Renal cortex interstitium (tissue), 11 donors: ENCODE measurements at regions not wholly inside any gene's neighbourhood (a gene's known extent, or its start where the extent isn't known, plus 50 kb on each side); places are given as distances from the start of the nearest gene placed in this dataset.

ENCODE experiments used
- DNase-seq, 11 donors: peaks; one replicate each; pipeline ENCODE4 v3.0.0-alpha.2; 2013; ENCODE audit warnings: low read depth in 9 of 11, low spot score in 4 of 11; ENCODE audit errors: extremely low read depth in 1 of 11

DNA sequence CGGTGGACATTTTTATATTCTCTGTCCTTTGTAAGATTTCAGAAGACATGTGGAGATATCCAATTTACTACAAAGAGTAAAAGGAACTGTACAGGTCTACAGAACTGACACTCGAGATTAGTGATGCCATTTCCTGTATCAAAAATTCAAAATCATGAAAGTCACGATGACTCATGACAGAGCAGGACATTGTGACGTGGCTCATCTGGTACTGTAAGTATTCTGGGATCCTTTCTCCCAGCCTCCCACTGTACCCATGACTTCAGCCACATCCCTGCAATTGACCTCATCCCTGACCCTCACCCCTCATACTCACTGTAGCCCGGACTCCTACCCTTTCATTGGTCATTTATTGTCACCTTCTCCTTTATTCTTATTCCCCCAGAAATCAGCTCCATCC, 736.5 kb downstream of the EPHA4 start:
- DNase-seq = no peak

DNA sequence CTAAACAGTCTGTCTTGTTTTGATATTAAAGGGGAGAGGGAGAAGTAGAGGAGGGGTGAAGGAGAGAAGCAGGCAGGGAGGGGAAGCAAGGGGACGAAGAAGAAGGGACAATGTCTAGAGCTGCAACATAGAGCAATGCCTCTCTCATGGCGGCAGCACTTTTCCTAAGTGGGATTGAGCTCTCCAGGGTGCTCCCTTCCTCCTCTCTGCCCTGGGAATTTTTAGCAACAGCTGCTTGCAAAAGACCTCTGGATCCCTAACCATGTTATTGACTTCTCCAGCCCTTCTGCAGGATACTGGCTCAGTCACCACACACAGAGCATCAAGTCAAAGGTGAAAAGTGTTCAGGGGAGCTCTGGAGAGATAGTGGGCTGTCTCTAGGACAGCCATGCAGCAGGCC, 734.9 kb downstream of the EPHA4 start:
- no peak for DNase-seq

DNA sequence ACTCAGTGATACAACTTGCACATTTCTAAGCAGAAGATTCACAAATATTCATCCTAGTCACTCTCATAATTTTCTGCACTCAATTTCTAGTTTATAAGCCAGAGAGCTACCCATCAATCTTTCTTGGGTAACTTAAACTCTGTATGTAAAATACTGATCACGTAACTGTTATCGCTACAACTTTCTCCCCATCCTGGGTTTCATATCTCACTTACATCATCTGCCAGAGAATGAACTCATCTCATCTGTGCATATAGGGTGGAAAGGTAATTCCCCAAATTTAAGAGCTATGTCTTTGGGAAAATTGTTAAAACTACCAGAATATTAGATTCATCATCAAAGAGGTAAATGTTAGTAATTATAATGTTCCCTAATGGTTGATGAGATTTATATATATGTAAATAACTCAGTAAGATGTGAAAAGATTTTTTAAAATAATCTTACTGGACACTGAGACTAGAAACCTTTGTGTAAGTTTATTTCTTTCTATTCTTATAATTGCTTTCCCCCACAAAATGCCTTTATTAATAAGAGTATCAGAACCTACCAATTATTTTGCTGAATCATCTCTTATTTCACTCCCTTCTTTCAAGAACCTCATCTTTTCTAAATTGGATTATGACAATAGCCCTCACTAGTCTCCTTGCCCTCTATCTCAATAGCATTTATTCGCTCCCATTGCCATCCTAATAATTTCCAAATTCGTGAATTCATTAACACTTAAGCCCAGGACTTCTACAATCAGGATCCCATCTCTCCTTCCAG, 729.0 kb downstream of the EPHA4 start:
- no peak for DNase-seq

GRCh38 chr2:220845766-220846273, 726.3 kb downstream of the EPHA4 start:
- no peak for DNase-seq

DNA sequence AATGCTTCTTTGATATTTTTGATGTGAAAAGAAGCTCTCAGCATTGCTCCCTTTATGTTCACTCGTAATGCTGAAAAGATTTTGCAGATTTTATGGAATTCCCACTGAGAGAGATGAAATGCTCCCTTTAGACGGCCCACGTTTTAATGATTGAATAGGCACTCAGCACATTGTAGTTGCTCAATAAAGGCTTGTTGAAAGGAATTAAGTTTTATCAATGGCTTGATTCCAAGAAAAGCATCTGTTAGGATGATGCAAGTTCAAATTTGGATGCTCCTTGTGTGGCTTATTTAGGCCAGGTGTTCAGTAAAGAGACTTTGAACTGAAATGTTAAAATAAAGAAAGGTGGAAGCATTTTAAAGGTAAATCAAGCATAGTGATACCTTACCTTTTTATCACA, 725.1 kb downstream of the EPHA4 start:
- no peak for DNase-seq

GRCh38 chr2:220847589-220847988, 724.5 kb downstream of the EPHA4 start:
- peak in 1 of 11 donors; percentile 13 for DNase-seq

DNA sequence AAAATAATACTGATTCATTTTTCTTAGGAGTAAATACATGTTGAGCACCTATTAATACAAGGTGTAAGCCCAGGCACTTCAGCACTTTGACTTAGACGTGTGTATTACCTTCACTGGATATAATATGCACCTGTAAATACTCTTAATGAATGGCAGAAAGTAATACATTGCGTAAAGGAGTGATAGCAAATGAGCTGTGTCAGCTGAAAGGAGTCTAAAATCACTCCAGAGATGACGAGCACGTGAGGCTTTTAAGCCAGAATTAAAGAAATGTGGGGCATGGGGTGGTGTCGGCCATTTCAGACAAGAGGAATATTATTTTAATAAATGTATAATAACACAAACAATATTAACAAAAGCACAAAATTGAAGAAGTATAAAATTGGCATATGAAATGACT, 722.7 kb downstream of the EPHA4 start:
- no peak for DNase-seq

DNA sequence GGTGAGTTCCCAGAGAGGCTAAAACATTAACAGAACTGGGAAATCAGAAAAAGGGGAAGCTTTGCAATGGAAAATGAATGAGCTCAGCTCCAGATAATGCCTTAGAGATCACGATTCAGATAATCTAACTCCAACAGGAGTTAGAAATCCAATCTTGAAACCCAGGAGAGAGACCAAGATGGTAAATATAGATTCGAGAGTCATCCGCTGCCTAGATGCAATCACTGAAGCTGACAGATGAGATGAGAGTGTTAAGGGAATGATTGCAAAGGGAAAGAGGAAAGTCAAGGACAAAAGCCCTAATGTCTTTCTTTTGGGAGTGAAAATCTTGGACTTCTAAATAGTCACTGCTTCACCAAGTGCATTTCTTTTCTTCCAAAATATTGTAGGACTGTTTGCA, 722.0 kb downstream of the EPHA4 start:
- DNase-seq = no peak

DNA sequence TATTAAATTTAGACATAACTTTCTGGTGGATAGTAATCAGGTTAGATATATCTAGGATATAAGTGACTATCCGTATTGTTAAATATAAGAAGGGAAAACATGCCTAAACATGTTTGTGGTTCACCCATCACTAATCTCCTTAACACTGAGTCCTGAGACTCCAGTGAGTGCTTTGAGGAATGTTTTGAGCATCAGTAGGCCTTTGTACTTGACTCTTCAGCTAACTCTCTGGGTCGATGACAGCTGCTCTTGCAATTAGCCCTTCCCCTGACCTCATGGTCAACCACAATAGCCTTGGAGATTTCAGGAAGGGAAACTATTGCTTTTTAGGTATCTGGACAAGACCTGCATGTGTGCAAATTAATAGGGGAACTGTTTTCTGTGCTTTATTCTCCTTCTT, 716.8 kb downstream of the EPHA4 start:
- no peak for DNase-seq

- DNase-seq = no peak
Measured at GRCh38 chr2:220856486-220856885, 715.6 kb downstream of the EPHA4 start.

GRCh38 chr2:220857368-220857767, 714.7 kb downstream of the EPHA4 start:
- no peak for DNase-seq

GRCh38 chr2:220858101-220858500, 714.0 kb downstream of the EPHA4 start:
- DNase-seq = no peak

DNA sequence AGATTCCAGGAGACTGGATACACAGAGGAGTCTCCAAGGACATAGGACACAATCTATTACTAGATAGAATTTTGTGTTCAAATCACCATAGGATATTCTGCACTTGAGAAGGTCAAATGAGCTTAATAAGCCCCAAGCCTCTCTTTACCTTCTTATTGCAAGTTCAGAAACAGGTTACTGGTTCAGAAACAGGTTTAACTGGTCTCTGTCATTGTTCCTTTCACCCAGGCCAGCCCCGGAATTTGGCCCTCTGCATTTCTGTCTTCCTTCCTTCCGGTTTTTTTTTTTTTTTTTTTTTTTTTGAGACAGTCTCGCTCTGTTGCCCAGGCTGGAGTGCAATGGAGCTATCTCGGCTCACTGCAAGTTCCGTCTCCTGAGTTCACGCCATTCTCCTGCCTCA, 700.2 kb downstream of the EPHA4 start:
- no peak for DNase-seq

- no peak for DNase-seq
Measured at GRCh38 chr2:220876080-220876824, 695.9 kb downstream of the EPHA4 start.

GRCh38 chr2:220877491-220877890, 694.6 kb downstream of the EPHA4 start:
- no peak for DNase-seq

GRCh38 chr2:220877897-220878296, 694.2 kb downstream of the EPHA4 start:
- DNase-seq = no peak

DNA sequence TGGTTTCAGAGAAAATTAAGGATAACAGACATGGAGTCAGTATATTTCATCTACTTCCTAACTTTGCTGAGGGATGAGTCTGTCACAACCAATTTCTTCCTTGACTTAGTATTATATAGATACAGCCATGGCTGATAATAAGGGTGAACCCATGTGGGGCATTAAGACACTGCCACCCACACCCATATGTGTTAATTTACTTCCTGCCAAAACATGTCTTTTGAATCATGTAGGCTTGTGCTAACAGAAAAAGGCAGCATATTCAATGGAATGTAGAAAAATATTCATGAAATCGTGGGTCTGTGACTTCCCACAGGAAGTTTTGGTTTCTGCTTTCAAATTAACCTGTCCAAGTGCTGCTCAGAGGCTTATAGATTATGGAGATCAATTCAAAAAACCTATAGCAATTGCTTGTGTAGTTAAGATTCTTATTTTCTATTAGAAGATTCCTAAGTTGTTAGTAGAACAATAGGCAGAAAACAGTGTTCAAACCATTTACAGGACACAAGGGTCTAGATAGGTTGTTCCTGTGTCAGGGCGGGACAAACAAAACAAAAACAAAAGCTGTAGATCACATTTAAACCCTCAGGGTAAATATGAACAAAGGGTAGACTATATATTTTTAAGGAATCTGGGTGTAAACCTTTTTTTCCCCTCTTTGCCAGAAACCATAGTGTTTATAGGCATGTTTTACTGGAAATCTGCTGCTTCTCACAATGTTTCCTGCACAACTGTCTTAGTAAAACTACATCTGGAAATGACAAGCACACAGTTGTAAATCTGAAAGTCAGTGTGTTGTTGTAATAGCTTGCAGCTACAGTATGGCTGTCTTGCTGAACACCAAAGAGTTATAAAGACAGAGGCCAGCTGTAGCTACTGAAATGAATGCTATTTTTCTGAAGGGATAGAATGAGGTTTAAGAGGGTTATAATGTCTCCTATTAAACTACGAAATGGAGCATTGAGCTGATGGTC, 691.2 kb downstream of the EPHA4 start:
- peak in 9 of 11 donors; percentile 40 to 84 (median 61) for DNase-seq

DNA sequence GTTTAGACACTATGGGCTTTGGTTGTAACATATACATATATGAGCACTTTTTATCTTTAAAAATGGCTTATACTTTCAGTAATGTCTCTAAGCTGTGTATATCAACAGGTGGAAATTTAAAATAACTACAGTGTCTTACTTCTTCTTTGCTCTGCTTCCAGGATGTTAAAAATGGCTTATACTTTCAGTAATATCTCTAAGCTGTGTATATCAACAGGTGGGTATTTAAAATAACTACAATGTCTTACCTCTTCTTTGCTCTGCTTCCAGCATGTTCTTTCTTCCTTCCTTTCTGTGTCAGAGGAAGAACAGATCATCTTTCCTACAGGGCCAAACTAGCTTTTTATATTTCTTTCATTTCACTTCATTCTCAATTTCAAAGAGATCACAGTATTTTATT, 689.6 kb downstream of the EPHA4 start:
- no peak for DNase-seq

DNA sequence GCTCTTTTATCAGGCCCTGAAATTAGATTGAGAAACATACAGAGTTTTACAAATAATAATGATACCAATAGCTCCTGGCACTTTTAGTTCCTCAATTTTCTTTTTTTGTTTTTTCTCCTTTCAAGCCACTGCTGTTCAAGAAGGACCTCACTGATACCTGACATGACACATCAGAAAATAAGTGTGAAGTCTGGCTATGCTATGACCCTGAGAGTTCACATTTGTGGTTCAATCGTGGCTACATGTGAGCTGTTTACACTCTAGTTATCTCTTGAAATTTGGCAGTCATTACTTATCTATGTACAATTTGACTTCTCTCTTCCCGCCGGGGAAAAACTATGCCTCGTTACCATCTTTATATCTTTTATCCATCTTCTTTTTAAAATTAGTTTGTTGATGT, 686.5 kb downstream of the EPHA4 start:
- DNase-seq = no peak
